H1 (cell line): ENCODE measurements at regions not wholly inside any gene's neighbourhood (a gene's known extent, or its start where the extent isn't known, plus 50 kb on each side); places are given as distances from the start of the nearest gene placed in this dataset.

Experiments used
- ATF3 ChIP-seq: IDR thresholded peaks from 2 replicates; pipeline ENCODE4 v1.6.1; 2011; ENCODE audit warnings: low read depth, mild to moderate bottlenecking, low read length; ENCODE audit not compliant: insufficient read depth
- CBX5 ChIP-seq: fragments of 300-800, 300-1000 bp; sonication (generic); IDR thresholded peaks from 2 replicates; pipeline ENCODE4 v1.7.1; 2016; ENCODE audit warnings: antibody characterized with exemption, low read length, low read depth
- CHD1 ChIP-seq: IDR thresholded peaks from 2 replicates; pipeline ENCODE4 v1.6.1; 2012; ENCODE audit warnings: low read depth, low read length, improper control_type of control experiment
- KDM4A ChIP-seq: IDR thresholded peaks from one replicate; pipeline ENCODE4 v1.7.1; 2012; ENCODE audit warnings: low read depth, mild to moderate bottlenecking, moderate library complexity, low read length, inconsistent platforms; ENCODE audit not compliant: severe bottlenecking
- RBBP5 ChIP-seq: IDR thresholded peaks from 2 replicates; pipeline ENCODE4 v1.7.1; 2012; ENCODE audit warnings: low read depth, mild to moderate bottlenecking, inconsistent platforms, low read length, moderate library complexity, borderline replicate concordance
- TBP ChIP-seq: IDR thresholded peaks from 2 replicates; pipeline ENCODE4 v1.6.1; 2011; ENCODE audit warnings: low read depth, low read length, improper control_type of control experiment

- TF ChIP-seq CBX5: no peak
- TF ChIP-seq KDM4A: no peak
- no peak for TF ChIP-seq ATF3
- TF ChIP-seq TBP: no peak
- no peak for TF ChIP-seq CHD1
- TF ChIP-seq RBBP5: no peak
- TF ChIP-seq, all 59 proteins: peak for 0
Observed at GRCh38 chr20:24823989-24824693, 124.9 kb upstream of the CST7 start (continued).
